ENCODE measurements at regions not wholly inside any gene's neighbourhood (a gene's known extent, or its start where the extent isn't known, plus 50 kb on each side); places are given as distances from the start of the nearest gene placed in this dataset.

GRCh38 chr10:121285406-121286196 lies 312.6 kb downstream of the FGFR2 start:
- no peak for DNase-seq

GRCh38 chr10:121288011-121288410 lies 310.2 kb downstream of the FGFR2 start:
- no peak for DNase-seq

- no peak for DNase-seq
Measured at GRCh38 chr10:121288864-121289661, 309.2 kb downstream of the FGFR2 start.

GRCh38 chr10:121289800-121290199 lies 308.4 kb downstream of the FGFR2 start:
- DNase-seq = no peak

- DNase-seq = no peak
Measured at GRCh38 chr10:121290674-121291073, 307.6 kb downstream of the FGFR2 start.

- no peak for DNase-seq
Measured at GRCh38 chr10:121291376-121291775, 306.9 kb downstream of the FGFR2 start.

- no peak for DNase-seq
Measured at GRCh38 chr10:121291823-121292222, 306.4 kb downstream of the FGFR2 start.

- DNase-seq = no peak
Measured at GRCh38 chr10:121292321-121292720, 305.9 kb downstream of the FGFR2 start.

GRCh38 chr10:121293110-121293509 lies 305.1 kb downstream of the FGFR2 start:
- DNase-seq = no peak

GRCh38 chr10:121294630-121295029 lies 303.6 kb downstream of the FGFR2 start:
- no peak for DNase-seq

- no peak for DNase-seq
Measured at GRCh38 chr10:121296378-121296777, 301.9 kb downstream of the FGFR2 start.

- no peak for DNase-seq
Measured at GRCh38 chr10:121296881-121297585, 301.2 kb downstream of the FGFR2 start.

GRCh38 chr10:121300723-121301122 lies 297.5 kb downstream of the FGFR2 start:
- no peak for DNase-seq

- DNase-seq = no peak
Measured at GRCh38 chr10:121302541-121303180, 295.6 kb downstream of the FGFR2 start.

GRCh38 chr10:121303287-121303890 lies 294.9 kb downstream of the FGFR2 start:
- DNase-seq = no peak

GRCh38 chr10:121305066-121305465 lies 293.2 kb downstream of the FGFR2 start:
- no peak for DNase-seq

GRCh38 chr10:121306159-121306673 lies 292.0 kb downstream of the FGFR2 start:
- DNase-seq = no peak

GRCh38 chr10:121307411-121307980 lies 290.7 kb downstream of the FGFR2 start:
- DNase-seq = no peak

GRCh38 chr10:121308020-121308419 lies 290.2 kb downstream of the FGFR2 start:
- DNase-seq = no peak

GRCh38 chr10:121309164-121309563 lies 289.1 kb downstream of the FGFR2 start:
- no peak for DNase-seq

- no peak for DNase-seq
Measured at GRCh38 chr10:121310151-121310711, 288.0 kb downstream of the FGFR2 start.
